ELR (cell line): ENCODE measurements at regions not wholly inside any gene's neighbourhood (a gene's known extent, or its start where the extent isn't known, plus 50 kb on each side); places are given as distances from the start of the nearest gene placed in this dataset.

Experiments
- DNase-seq: peaks from one replicate; pipeline ENCODE4 v3.0.0-alpha.2; 2015; ENCODE audit warnings: low read depth

GRCh38 chr2:128791120-128791984, 472.7 kb upstream of the HS6ST1 start:
- DNase-seq = no peak

GRCh38 chr2:128791985-128792320, 473.3 kb upstream of the HS6ST1 start:
- no peak for DNase-seq

- no peak for DNase-seq
Measured at GRCh38 chr2:128792476-128793054, 473.9 kb upstream of the HS6ST1 start.

- DNase-seq = no peak
Measured at GRCh38 chr2:128793404-128793803, 474.7 kb upstream of the HS6ST1 start.

GRCh38 chr2:128794285-128794684, 475.6 kb upstream of the HS6ST1 start:
- DNase-seq = no peak

- no peak for DNase-seq
Measured at GRCh38 chr2:128796321-128796720, 477.7 kb upstream of the HS6ST1 start.

GRCh38 chr2:128797092-128797491, 478.4 kb upstream of the HS6ST1 start:
- no peak for DNase-seq

GRCh38 chr2:128797533-128797932, 478.9 kb upstream of the HS6ST1 start:
- DNase-seq = no peak

- no peak for DNase-seq
Measured at GRCh38 chr2:128797937-128798336, 479.3 kb upstream of the HS6ST1 start.

GRCh38 chr2:128798502-128799283, 480.0 kb upstream of the HS6ST1 start:
- DNase-seq = no peak

GRCh38 chr2:128799284-128799552, 480.6 kb upstream of the HS6ST1 start:
- DNase-seq = no peak

- no peak for DNase-seq
Measured at GRCh38 chr2:128799730-128800129, 481.1 kb upstream of the HS6ST1 start.

GRCh38 chr2:128801576-128801975, 482.9 kb upstream of the HS6ST1 start:
- no peak for DNase-seq

GRCh38 chr2:128803222-128803621, 484.6 kb upstream of the HS6ST1 start:
- DNase-seq = no peak

GRCh38 chr2:128805237-128805636, 486.6 kb upstream of the HS6ST1 start:
- DNase-seq = no peak

- no peak for DNase-seq
Measured at GRCh38 chr2:128805918-128806317, 487.2 kb upstream of the HS6ST1 start.

GRCh38 chr2:128807317-128807716, 488.6 kb upstream of the HS6ST1 start:
- DNase-seq = no peak

- no peak for DNase-seq
Measured at GRCh38 chr2:128808462-128809258, 490.0 kb upstream of the HS6ST1 start.

- DNase-seq = no peak
Measured at GRCh38 chr2:128809259-128809636, 490.6 kb upstream of the HS6ST1 start.

GRCh38 chr2:128809880-128810279, 491.2 kb upstream of the HS6ST1 start:
- DNase-seq = no peak

- no peak for DNase-seq
Measured at GRCh38 chr2:128812183-128812940, 493.7 kb upstream of the HS6ST1 start.
